ENCODE measurements at regions not wholly inside any gene's neighbourhood (a gene's known extent, or its start where the extent isn't known, plus 50 kb on each side); places are given as distances from the start of the nearest gene placed in this dataset.
A peak's percentile ranks its signal among the peaks of the same experiment; 100 is the strongest.

- no peak for TF ChIP-seq CTCF (IDR thresholded peaks at IDR 0.05; ENCODE audit: extremely low read depth, low read depth, low read length)
- DNase-seq (ENCODE audit: insufficient read length, low spot score, missing footprints): no peak
- H3K79me2 ChIP-seq (ENCODE audit: insufficient read depth, low read length): no peaks in the 10 kb centered on the region
- no peak overlapping the region for H3K4me2 ChIP-seq (ENCODE audit: insufficient read depth, low read length)
- H3K27ac ChIP-seq (ENCODE audit: low read depth, low read length): no peak overlapping the region
- H3K4me3 ChIP-seq (ENCODE audit: insufficient read depth, low read length): no peak overlapping the region
- H3K27me3 ChIP-seq (ENCODE audit: insufficient read depth, low read length): no peaks in the 10 kb centered on the region
- peaks cover 40% of the 10 kb centered on the region for H3K4me1 ChIP-seq (ENCODE audit: insufficient read depth, low read length)
- H3K9me3 ChIP-seq (ENCODE audit: low read depth, low read length): no peaks in the 10 kb centered on the region
- H3K36me3 ChIP-seq (ENCODE audit: insufficient read depth, low read length): no peaks in the 10 kb centered on the region
- H4K20me1 ChIP-seq (ENCODE audit: insufficient read depth, low read length): no peaks in the 10 kb centered on the region
- no peak overlapping the region for H2AFZ ChIP-seq (ENCODE audit: low read length)
Measured at GRCh38 chr2:39525636-39526412, 88.7 kb upstream of the MAP4K3 start.

GRCh38 chr2:39528701-39529100 is 91.6 kb upstream of the MAP4K3 start:
- Histone ChIP-seq H3K4me1 (ENCODE audit: insufficient read depth, low read length) (peaks cover 33% of the 10 kb centered on the region), H3K27me3 (ENCODE audit: insufficient read depth, low read length) (no peaks in the 10 kb centered on the region), H2AFZ (ENCODE audit: low read length) (no peak overlapping the region), H3K4me3 (ENCODE audit: insufficient read depth, low read length) (no peak overlapping the region), H3K4me2 (ENCODE audit: insufficient read depth, low read length) (no peak overlapping the region), H3K9me3 (ENCODE audit: low read depth, low read length) (no peaks in the 10 kb centered on the region), H3K79me2 (ENCODE audit: insufficient read depth, low read length) (no peaks in the 10 kb centered on the region), H3K36me3 (ENCODE audit: insufficient read depth, low read length) (no peaks in the 10 kb centered on the region), H4K20me1 (ENCODE audit: insufficient read depth, low read length) (no peaks in the 10 kb centered on the region), H3K27ac (ENCODE audit: low read depth, low read length) (no peak overlapping the region)
- no peak for TF ChIP-seq CTCF (IDR thresholded peaks at IDR 0.05; ENCODE audit: extremely low read depth, low read depth, low read length)
- no peak for DNase-seq (ENCODE audit: insufficient read length, low spot score, missing footprints)

- no peaks in the 10 kb centered on the region for H3K36me3 ChIP-seq (ENCODE audit: insufficient read depth, low read length)
- no peaks in the 10 kb centered on the region for H3K27me3 ChIP-seq (ENCODE audit: insufficient read depth, low read length)
- H3K4me1 ChIP-seq (ENCODE audit: insufficient read depth, low read length): peaks cover 25% of the 10 kb centered on the region
- H2AFZ ChIP-seq (ENCODE audit: low read length): no peak overlapping the region
- no peak overlapping the region for H3K4me2 ChIP-seq (ENCODE audit: insufficient read depth, low read length)
- no peaks in the 10 kb centered on the region for H3K79me2 ChIP-seq (ENCODE audit: insufficient read depth, low read length)
- H3K27ac ChIP-seq (ENCODE audit: low read depth, low read length): peak overlapping the region; percentile 48
- no peaks in the 10 kb centered on the region for H3K9me3 ChIP-seq (ENCODE audit: low read depth, low read length)
- no peak for TF ChIP-seq CTCF (IDR thresholded peaks at IDR 0.05; ENCODE audit: extremely low read depth, low read depth, low read length)
- no peak overlapping the region for H3K4me3 ChIP-seq (ENCODE audit: insufficient read depth, low read length)
- no peaks in the 10 kb centered on the region for H4K20me1 ChIP-seq (ENCODE audit: insufficient read depth, low read length)
- no peak for DNase-seq (ENCODE audit: insufficient read length, low spot score, missing footprints)
Measured at GRCh38 chr2:39529836-39530235, 92.8 kb upstream of the MAP4K3 start.

GRCh38 chr2:39530411-39530866 is 93.4 kb upstream of the MAP4K3 start:
- Histone ChIP-seq H3K36me3 (ENCODE audit: insufficient read depth, low read length) (no peaks in the 10 kb centered on the region), H3K27ac (ENCODE audit: low read depth, low read length) (peak overlapping the region; percentile 48), H3K79me2 (ENCODE audit: insufficient read depth, low read length) (no peaks in the 10 kb centered on the region), H3K4me1 (ENCODE audit: insufficient read depth, low read length) (peaks cover 21% of the 10 kb centered on the region), H3K27me3 (ENCODE audit: insufficient read depth, low read length) (no peaks in the 10 kb centered on the region), H3K4me2 (ENCODE audit: insufficient read depth, low read length) (peak overlapping the region; percentile 8), H2AFZ (ENCODE audit: low read length) (no peak overlapping the region), H3K9me3 (ENCODE audit: low read depth, low read length) (no peaks in the 10 kb centered on the region), H4K20me1 (ENCODE audit: insufficient read depth, low read length) (no peaks in the 10 kb centered on the region), H3K4me3 (ENCODE audit: insufficient read depth, low read length) (no peak overlapping the region)
- no peak for TF ChIP-seq CTCF (IDR thresholded peaks at IDR 0.05; ENCODE audit: extremely low read depth, low read depth, low read length)
- DNase-seq (ENCODE audit: insufficient read length, low spot score, missing footprints): peak; percentile 84
